SK-MEL-5 (cell line): ENCODE measurements at regions not wholly inside any gene's neighbourhood (a gene's known extent, or its start where the extent isn't known, plus 50 kb on each side); places are given as distances from the start of the nearest gene placed in this dataset.

Experiments used
- DNase-seq: peaks from one replicate; pipeline ENCODE4 v3.0.0-alpha.2; 2016; ENCODE audit warnings: low read depth, low spot score
- in situ Hi-C: cut with HindIII; loops from 2 replicates; pipeline ENCODE4 v1.10.0; 2016; ENCODE audit warnings: low sequenced_read_pairs, high pct_unique_total_duplicates, low pct_unique_long_range_greater_than_20kb

DNA sequence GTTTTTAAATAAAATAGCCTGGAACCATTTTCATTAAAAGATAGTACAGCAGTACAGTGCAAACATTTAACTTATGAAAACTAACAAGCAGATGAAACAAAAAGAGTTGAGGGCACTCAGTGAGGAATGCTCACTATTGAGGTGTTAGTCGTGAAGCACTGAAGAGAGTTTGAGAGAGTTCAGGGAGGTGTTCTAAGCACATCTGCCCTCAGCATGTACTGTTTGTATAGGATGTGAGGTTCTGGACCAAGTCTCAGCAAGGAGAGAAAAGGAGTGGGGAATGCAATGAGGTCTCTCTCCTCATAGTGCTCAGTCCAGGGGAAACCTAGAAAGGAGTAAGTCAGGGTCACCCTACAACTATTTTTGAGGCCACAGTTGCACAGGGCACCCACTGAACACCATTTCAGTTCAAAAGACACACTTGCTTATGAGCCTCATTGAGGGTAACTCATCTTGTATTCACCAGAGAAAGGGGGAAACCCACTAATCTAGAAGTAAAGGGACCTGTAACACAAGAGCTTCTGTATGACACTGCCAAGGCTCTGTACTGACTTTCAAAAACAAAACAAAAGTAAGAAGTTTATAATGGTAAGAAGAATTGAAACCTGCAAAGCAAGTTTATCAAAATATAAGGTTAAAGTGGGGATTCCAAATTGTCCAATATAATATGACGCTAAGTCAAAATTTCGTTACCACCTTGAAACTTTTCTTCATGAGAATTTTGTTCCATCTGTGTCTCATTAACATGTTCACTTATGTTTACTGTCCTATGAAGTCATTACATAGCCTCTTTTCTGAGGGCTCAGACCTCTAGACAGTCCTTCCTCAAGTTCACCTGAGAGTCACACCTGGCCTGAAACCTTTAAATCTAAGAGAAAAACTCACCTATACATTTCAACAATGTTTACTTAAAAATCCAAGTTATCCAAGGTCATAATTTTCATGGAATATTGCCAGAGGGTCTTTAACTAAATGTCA is 275.3 kb downstream of the ETS1 start:
- in situ Hi-C loops, result no loop called here
- no peak for DNase-seq

DNA sequence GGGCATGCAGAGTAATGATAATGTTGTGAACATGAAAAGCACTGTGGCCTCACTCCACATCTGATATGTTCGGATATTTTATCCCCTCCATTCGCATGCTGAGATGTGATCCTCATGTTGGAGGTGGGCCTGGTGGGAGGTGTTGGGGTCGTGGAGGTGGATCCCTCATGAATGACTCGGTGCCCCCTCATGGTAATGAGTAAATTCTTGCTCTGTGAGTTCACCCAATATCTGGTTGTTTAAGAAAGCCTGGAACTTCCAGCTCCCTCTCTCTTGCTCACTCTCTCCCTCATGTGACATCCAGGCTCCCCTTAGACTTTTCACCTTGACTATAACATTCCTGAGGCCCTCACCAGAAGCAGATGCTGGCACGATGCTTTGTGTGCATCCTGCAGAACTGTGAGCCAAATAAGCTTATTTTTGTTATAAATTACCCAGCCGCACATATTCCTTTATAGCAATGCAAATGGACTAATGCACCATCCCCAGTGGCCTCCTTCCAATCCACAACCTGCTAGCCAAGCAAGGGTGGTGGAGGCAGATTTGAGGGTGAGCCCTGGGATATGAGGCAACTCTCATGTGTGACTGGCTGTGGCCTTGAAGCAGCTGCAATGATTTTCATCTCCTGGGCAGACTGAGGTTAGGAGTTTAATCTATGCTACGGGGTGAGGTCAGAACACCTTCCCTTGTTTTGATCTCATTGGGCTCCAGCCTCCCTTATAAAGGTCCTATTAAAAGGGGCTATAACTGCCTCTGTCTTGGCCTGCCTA is 276.5 kb downstream of the ETS1 start:
- in situ Hi-C loops, result no loop called here
- DNase-seq, result no peak

GRCh38 chr11:128310005-128310404 is 277.4 kb downstream of the ETS1 start:
- no peak for DNase-seq
- in situ Hi-C loops, result no loop called here

DNA sequence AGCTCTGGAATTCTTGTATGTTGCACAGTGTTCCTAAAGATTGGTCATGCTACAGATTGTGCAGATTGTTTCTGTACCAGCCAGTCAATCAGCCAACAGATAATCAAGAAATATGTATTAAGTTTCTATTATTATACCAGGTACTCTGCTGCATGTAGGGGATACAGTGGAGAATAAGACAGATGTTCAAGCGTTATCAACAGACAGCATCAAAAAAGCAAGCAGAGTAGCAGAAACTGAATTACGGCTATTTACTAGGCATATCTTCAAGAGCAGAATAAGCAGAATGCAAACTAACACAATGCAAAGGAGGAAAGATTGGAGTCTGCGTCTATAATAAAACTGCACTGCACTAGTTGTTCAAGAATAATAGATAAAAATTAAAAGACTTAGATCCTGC is 278.6 kb downstream of the ETS1 start:
- in situ Hi-C loops, result no loop called here
- DNase-seq, result no peak

DNA sequence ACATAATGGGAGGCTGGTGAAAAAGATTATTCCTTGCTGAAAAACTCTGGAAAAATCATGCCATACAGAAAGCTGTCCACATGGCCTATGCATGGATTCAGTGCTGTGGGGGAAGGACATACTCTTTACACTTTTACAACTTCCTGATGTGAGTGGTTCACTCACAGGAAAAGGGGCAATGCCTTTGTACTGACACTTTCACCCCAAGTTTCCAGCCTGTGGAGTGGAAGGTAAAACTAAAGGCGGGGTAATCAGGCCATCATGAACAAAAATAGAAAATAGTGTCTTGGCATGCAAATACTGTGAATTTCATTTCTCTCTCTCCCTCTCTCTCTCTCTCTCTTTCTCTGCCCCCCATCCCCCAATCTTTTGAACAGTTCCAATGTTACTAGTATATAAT is 281.8 kb downstream of the ETS1 start:
- DNase-seq, result no peak

GRCh38 chr11:128304666-128305485 is 282.5 kb downstream of the ETS1 start:
- DNase-seq, result no peak
- in situ Hi-C loops, result no loop called here

More for the DNA sequence above, 281.8 kb downstream of the ETS1 start:
- in situ Hi-C loops, result no loop called here

DNA sequence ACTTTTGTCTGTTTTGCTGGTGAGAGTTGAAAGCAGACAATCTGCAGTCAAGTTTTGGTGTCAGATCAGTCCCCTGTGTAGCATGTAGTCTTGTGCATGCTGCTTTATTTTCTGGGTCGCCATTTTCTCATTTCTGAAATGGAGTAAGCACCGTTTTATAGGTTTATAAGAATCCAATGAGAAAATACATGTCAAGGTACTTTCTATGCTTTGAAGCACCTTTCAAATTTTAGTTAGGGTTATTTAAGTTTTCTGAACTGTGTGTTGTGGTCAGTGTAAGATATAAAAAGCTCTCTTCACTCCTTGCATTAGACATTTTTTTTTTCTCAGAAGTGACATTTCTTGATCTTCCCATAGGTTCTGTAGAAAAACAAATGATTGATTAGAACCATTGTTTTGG is 283.2 kb downstream of the ETS1 start:
- no peak for DNase-seq
- in situ Hi-C loops, result no loop called here

GRCh38 chr11:128303383-128303782 is 284.0 kb downstream of the ETS1 start:
- in situ Hi-C loops, result no loop called here

DNA sequence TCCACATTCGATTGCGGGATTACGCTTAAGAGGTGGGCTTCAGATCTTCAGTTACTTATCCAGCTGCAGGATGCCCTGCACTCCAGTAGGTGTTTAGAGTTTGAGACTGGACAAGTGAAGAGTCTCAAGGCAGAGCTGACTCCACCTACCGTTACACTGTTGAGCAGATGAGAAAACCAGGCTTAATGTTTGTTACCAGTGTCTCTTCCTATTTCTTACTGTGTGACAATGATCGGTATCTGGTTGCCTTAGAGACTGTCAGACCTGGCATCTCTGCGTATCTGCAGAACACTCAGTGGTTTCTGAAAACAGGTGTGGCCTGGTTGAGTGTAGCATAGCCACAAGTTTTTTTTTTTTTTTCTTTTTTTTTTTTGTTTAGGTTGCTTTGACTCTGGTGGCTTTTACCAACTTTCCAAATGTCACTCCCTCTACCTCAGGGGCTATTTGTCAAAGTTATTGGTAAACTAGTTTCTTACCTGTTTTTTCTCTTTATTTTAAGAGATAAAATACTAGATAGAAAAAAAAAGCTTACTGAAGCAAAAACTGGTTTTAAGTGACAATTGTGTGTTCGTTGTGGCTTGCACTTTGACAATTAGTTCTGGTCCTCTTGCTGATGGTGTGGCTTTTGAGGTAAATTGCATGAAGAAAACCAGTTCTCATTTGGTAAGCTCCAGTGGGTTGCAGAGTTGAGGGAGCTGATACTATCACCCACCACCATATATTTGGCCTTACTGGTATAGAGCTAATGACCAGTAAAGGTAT is 284.8 kb downstream of the ETS1 start:
- in situ Hi-C loops, result no loop called here
- DNase-seq, result no peak

More at GRCh38 chr11:128303383-128303782, 284.0 kb downstream of the ETS1 start:
- DNase-seq, result no peak

DNA sequence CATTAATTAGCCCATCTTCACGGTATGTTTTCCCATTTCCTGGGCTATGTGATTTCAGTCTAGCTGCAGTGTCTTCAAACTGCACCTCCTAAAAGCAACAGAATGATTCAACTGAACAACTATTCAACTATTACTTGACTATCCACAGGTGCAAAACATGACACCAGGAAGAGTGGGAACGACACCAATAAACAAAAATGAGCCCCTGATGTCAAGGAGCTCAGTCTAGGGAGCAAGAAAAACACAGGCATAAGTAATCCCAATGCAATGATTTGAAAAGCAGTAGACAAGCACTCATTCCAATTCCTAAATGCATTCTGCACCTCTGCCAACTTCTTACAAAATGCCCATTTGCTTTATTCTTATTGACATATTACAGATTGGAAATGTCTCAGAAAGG is 285.6 kb downstream of the ETS1 start:
- in situ Hi-C loops, result no loop called here

DNA sequence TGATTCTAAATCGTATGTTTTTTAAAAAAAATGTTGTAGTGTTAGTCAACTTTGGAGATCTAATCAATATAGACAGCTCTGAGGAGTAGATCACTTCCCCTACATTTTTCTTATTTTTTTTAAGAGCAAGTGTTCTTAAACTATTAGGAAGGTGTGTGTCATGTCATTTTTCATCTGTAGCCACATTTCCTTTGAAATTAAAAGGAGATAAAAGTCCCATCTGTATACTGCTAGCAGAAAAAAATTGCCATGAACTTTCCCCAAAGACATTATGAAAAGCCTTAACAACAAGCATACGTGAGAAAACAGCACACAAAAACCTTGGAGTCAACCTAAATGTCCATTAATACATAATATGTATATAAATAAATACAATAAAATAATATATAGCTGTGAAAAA is 286.6 kb downstream of the ETS1 start:
- in situ Hi-C loops, result no loop called here
- no peak for DNase-seq

More for the DNA sequence above, 285.6 kb downstream of the ETS1 start:
- DNase-seq, result no peak

DNA sequence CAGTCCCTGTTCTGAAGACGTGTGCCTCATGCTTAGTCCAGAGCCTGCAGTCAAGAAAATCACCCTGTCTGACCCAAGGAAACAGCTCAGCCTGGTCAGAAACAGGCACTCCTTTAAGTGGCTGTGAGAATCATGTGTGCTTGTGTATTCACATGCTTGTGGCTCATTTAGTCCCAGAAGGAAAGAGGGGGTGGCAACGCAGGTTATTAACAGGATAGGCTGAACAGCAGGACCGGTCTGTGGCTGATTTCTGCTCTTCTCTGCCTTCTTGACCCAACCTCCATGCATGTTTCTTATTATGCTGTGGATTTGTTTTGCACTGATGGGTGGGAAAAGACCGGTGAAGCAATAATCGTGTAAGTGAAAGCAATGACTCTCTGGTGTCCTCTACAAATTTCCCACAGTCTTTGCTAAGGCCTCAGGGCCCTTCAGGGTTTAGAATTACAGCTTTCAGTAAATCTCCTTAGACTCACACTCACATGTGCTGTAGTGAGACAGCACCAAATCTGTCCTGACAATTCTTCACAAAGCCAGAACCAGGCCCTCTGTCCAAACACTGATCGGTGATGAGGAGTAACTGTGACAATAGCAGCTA is 288.1 kb downstream of the ETS1 start:
- DNase-seq, result peak; percentile 91
- in situ Hi-C loops, result loop anchor here (25.0 kb wide), 2 partner anchors 137 to 338 kb away; no protein-coding TSS in a partner anchor

DNA sequence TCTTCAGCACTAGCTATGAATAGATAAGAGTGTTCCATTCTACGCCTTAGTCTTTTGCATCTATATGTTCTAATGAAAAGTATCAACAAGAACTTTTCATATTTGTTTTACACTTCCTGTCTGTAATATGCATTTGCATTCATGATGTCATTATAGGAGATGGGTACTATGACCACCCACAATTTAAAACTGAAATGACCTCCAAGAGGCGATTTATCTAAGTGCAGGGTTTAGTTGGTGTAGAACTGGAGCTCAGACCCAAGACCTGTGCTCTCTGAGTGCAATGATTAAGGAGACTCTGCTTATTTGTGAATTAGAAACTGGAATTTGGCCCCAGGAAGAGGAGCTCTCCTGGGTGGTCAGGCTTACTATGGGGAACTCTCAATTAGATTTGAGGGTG is 289.1 kb downstream of the ETS1 start:
- DNase-seq, result no peak
- in situ Hi-C loops, result loop anchor here (25.0 kb wide), 2 partner anchors 136 to 339 kb away; no protein-coding TSS in a partner anchor

- in situ Hi-C loops, result loop anchor here (25.0 kb wide), 2 partner anchors 136 to 339 kb away; no protein-coding TSS in a partner anchor
- no peak for DNase-seq
Measured at GRCh38 chr11:128297805-128298204, 289.6 kb downstream of the ETS1 start.

- in situ Hi-C loops, result loop anchor here (25.0 kb wide), 2 partner anchors 135 to 340 kb away; no protein-coding TSS in a partner anchor
- no peak for DNase-seq
Measured at GRCh38 chr11:128297091-128297651, 290.2 kb downstream of the ETS1 start.

DNA sequence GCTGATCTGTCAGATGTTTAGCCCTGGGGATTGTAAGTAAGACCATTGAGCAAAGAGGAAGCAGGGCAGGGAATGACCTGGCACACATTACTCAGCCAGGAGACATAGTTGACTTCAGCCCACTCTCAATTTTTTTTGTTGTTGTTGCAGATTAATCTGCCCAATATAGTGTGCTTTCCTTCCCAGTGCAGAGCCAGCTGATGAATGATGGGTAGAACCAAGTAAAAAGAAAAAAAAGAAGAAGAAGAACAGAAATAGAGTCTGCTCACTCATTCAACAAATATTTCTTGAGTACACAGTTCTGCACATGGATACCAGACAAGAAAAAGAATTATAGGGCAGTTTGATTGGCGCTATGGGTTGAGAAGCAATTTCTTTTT is 292.7 kb downstream of the ETS1 start:
- in situ Hi-C loops, result loop anchor here (25.0 kb wide), 2 partner anchors 132 to 343 kb away; no protein-coding TSS in a partner anchor
- DNase-seq, result no peak
